H4 (cell line): ENCODE measurements at regions not wholly inside any gene's neighbourhood (a gene's known extent, or its start where the extent isn't known, plus 50 kb on each side); places are given as distances from the start of the nearest gene placed in this dataset.

Experiments used
- DNase-seq: peaks from one replicate; pipeline ENCODE4 v3.0.0-alpha.2; 2015; ENCODE audit warnings: low spot score

DNA sequence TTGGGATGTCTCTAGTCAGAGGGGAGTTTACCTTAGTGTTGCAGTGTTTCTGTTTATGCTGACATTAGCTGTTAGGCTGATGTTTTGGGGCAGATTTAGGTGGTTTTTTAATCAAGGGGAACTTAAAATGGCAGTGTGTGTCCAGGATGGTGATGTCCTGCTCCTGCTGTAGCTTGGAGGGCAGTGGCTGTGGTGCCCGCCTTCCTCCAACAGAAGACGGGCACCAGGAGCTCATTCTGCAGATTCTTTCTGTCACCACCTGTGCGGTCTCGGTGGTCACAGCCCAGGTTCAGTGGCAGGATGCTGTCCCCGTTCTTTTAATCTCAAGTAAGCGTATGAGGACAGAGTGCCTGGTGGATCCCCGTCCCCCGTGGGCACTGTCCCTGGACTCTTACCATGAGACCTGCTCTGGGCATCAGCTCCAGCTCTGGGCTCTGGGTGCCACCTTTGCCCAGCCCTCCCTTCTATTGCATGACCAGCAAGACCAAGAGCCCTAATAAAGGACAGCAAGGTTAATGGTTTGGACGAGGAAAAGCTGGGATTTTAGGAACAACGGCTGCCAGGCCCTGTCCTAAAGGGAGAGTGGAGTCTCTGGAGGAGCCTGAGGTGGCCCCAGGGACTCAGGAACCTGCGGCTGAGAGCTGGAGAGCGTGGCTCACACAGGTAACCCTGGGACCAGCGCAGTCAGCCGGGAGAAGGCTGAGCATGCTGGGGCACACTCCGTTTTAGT lies 217.3 kb downstream of the ERMARD start:
- DNase-seq = no peak

DNA sequence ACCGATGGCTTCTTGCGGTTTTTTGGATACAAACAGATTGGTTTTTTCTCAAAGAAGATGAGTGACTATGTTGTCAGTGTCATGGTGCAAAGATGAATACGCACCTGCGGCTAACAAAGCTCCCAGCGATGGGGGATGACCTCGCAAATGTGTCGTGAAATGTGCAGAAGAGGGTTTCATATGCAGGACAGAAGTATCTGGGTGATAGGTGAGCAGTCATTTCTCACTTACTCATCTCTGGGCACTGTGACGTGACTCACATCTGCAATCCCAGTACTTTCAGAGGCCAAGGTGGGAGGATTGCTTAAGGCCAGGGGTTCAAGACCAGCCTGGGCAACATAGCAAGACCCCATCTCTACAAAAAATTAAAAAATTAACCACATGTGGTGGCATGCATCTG lies 216.3 kb downstream of the ERMARD start:
- DNase-seq = no peak

DNA sequence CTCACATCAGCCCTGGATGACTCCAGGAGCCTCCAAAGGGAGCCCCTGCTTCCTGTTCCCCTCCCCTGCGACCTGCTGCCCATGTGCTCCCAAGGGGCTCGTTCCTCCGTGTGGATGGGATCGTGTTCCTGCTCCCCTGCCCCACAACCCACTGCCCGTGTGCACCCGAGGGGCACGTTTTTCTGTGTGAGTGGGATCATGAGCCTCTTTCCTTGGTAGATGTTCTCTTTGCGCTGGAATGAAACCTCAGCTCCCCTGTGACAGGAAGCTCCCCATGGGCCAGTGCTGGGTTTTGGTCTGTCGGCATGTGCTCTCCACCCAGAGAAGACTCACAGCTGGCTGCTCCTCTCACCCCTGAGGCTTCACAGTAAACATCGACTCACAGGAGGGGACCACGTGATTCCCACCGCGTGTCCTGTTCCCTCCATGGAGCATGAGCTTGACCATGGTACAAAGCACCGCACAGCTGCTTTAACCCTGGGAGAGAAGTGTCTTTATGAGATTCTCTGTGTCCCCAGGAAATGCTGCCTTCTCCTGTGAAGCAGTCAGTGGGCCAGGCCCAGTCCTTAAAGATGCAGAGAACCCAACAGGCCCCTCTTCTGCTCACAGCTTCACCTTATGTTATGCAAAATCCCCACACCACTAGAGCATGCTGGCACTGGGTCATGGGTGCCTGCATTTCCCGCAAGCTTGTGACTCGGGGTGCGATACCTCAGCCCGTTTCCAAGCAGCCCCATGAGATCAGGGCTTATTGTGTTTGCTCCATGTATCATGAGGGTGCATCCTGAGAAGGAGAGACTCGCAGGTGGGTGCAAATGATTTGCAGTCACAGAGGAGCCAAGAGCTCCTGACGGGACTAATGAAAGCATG lies 215.1 kb downstream of the ERMARD start:
- DNase-seq = no peak

- no peak for DNase-seq
Observed at GRCh38 chr6:169965657-169966311, 214.4 kb downstream of the ERMARD start.

DNA sequence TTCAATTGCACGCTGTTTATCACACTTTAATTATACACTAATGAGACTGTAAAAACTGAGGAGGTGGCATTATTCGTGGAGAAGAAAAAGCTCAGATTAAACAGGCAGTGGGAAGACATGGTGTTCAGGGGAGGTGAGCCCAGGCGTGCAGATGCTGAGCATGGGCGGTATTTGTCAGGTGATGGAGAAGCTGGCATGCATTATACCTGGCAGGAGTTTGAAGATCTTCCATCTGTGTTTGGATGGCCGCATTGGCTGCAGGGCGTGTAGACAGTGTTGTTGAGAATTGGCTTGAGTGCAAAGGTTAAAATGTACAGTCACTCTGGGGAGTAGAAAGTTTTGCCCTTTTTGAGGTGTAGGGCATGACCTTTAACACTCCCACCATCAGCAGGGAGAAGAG lies 213.8 kb downstream of the ERMARD start:
- DNase-seq = no peak

DNA sequence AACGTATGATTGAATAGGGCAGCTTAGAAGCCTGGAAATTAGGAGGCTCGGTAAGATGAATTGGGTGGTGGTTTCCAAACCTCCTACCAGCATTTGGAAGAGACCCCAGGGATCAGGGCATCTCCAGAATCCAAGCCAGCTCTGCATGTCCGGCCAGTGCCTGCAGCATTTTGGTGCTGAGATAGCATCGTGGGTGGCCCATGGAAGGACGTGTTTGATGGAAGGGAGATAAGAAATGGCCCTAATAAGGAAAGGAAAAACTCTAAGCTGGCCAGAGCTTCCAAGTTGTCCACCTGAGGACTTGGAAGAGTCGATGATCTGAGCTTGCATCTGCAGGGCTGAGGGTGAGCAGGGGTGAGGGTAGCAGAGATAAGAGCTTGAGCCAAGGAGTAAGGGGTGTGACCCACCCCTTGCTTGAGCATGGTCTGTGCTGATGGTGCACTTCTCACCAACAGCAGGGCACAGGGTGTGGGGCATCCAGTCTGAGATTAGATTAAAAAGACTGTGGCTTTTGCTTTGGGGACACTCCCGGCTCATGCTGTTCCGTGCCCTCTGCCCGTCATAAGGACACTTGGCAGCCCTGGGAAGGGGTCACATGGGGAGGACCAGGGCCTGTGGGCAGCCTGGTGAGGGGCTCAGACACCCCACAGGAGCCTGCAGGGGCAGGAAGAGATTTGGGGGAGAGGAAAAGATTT lies 213.2 kb downstream of the ERMARD start:
- DNase-seq = no peak

DNA sequence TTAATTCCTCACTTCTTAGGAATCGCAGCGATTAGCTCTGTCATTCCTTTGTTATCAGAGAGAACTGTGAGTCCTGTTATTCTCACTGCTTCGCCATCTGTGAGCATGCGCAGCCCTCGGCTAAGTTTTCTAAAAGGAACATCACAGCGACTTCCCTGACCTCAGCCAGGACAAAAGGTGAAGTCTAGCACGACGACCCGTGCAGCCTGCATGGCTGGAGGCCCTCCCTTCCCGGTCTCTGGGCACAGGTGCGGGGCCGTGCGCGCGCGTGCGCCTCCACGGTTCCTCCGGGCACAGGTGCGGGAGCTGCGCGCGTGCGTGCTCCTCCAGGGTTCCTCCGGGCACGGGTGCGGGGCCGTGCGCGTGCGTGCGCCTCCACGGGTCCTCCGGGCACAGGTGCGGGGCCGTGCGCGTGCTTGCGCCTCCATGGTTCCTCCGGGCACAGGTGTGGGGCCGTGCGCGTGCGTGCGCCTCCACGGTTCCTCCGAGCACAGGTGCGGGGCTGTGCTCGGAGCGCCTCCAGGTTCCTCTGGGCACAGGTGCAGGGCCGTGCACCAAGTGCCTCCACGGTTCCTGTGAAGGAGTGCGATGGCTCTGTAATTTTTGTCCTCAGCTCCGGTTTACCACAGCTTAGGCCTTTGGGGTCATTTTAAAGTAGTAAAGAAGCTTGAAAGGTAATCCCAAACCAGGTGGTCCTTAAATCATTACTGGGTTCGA lies 212.3 kb downstream of the ERMARD start:
- DNase-seq = no peak

- DNase-seq = no peak
Observed at GRCh38 chr6:169962604-169963469, 211.4 kb downstream of the ERMARD start.

- no peak for DNase-seq
Observed at GRCh38 chr6:169961772-169962561, 210.5 kb downstream of the ERMARD start.

DNA sequence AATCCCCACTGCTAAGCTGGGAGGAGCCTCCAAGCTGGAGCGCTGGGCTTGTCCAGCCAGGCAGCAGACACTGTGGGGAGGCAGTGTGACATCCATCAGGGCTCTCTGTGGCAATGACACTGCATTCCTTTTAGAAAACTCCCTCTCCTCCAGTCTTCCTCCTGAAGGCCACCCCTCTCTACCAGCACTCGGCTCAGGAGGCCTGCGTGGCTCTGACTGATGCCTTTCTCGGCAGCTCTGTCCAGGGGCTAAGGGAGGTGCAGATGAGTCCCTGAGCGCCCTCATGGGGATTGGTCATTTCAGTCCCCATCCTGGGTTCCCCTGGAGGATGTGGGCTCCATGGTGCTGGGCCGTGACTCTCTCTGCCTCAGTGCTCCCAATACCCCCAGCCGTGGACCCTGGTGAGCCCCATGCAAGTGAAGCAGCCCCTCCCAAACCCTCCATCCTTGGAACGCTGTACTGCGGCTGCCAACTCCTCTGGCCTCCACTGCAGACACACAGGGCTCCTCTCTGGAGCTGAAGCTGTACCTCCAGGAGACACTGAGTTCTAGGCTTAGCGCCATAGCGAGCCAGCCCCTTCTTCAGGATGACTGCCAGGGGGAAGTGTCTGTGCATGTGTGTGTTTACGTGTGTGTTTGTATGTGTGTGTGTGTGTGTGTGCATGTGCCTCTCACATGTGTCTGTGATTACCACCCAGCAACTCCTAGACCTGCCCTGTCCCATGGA lies 209.6 kb downstream of the ERMARD start:
- no peak for DNase-seq

- no peak for DNase-seq
Observed at GRCh38 chr6:169960521-169960885, 209.1 kb downstream of the ERMARD start.

DNA sequence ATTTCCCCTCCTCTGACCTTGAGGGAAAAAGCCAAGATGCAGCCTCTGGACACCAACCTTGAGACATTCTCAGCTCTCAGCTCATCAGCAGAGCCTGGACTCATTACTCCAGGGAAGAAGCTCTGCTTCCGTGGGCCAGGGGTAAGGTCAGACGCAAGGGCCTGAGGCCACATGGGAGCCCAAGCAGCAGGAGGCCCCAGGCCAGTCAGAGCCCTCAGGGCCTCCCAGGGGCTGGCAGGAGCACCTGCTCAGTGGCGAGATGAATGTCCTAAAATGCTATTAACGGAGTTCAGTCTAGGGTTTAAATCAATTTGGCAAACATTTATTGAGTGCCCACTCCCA lies 208.6 kb downstream of the ERMARD start:
- no peak for DNase-seq

DNA sequence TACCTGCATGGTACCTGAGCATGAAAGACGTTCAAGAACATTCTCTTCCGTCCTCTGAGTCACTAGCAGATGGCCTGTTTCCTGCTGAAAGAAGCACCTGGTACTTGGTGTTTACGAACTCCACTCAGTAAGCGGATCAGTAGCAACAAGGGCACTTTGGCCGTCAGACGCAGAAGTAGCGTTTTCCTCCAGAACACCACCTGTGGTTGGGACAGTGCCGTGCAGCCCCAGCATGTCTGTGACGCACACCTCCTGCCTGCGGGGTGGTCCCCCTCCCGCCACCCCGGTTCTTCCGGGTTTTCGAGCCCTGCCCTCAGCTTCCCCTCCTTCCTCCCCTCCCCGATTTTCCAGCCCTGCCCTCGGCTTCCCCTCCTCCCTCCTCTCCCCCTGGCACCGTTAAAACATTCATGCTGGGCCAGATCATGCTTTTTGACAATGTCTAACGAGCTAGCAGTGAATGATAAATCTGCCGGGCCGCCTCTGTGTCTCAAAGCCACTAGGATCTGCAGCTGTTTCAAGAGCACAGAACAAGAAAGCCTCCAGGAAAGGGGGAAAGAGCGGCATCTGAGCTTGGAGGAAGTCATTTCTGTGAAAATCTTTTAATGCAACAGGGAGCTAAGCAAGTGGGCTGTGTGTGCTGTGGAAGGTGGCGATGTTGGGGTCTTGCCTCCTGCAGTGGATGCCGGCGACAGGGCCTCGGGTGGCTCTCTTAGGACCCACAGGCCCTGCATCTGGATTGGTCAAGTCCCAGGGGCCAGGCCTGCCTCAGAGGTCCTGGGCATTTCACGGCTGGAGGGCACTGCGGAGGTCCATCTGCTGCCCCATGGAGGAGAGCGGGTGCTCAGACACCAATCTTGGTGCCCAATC lies 207.9 kb downstream of the ERMARD start:
- DNase-seq = no peak

DNA sequence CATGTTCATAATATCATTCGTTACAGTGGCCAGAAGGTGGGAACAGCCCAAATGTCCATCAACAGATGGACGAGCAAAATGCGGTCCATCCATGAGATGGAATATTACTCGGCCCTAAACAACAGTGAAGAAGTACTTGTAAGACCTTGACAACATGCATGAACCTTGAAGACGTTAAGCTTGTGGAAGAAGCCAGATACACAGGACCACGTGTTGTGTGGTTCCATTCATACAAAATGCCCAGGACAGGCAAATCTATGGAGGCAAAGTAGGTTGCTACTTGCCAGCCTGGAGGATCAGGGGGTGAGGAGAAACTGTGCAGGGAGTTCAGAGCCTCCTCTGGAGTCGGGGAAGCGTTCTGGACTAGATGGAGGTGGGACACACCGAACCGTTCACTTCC lies 207.1 kb downstream of the ERMARD start:
- no peak for DNase-seq

DNA sequence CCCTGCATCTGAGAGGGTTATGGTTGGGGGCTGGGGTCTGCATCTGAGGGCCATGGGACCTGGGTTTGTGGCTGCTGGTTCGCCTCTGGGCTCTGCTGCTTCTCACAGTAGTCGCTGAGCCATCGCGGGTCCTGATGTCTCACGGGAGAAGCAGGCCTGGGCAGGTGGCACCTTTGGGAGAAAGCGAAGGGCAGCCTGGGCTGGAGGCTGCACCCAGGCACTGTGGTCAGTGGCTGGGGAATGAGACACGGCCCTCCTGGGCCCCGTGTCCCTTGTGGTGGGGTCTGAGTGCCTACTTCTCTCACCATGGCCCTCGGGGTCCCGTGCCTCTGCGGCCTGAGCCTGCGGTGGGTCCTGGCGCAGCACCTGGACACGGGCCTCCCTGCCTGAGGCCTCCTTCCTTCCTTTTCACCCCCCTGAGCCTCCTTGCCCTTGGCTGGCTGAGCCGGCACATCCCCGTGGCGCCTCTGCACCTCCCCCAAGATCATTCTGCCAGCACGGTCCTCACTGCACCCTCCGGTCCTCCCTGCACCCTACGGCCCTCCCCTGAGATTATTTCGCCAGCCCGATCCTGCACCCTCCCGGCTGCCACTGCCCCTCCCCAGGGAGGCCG lies 206.0 kb downstream of the ERMARD start:
- DNase-seq = no peak

DNA sequence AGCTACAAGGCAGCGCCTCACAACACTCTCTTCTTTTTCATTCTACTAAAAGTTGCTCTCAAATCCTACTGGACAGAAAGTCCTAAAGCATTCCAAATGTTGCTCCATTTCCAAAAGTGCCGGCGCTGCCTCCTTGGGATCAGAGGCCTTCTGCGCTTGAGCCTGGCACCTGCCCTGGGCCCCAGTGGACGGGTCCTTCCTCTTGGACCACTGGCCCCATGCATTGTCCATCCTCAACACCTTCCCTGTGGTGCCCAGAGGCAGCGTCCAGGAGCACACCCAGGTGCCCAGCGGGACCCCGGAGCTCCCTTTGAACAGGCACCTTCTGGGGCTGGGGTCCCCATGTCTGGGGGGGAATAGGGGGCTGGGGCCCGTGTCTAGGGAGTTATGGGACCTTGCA lies 205.2 kb downstream of the ERMARD start:
- no peak for DNase-seq

DNA sequence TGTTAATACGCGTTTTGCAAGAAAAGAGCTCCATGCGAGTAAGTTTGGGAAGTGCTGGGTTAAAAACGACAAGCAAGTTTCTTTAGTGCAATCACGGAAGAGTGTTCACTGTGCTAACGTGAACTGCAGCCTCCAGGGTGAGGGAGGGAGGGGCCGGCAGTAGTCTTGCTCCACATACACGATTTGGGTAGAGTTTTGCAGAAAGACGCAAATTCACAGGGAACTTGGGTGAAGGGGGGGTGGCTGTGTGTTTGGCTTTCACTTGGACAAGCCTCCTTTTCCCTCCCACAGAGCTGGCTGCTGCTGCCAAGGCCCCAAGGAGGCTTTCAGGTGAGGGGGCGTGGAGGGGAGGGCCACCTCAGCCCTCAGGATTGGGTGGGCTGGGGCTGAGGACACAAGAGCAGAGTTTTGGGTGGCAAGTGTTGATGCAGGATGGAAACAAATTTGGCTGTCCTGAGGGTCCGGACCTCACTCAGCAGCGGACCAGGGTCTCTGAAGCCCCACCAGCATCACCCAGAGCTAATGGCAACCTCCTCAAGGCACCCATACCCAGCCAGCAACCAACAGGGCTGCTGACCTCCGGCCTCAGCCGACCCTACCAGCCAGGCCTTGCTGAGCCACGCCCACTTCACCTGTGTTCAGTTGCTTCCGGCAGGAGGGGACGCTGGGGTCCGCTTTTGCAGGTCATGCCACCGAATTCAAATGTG lies 204.5 kb downstream of the ERMARD start:
- no peak for DNase-seq
